DLD1 (cell line): ENCODE measurements at regions not wholly inside any gene's neighbourhood (a gene's known extent, or its start where the extent isn't known, plus 50 kb on each side); places are given as distances from the start of the nearest gene placed in this dataset.

Source experiments
- in situ Hi-C: cut with HindIII; loops from 2 replicates; pipeline ENCODE4 v1.10.0; 2017; ENCODE audit warnings: low sequenced_read_pairs

DNA sequence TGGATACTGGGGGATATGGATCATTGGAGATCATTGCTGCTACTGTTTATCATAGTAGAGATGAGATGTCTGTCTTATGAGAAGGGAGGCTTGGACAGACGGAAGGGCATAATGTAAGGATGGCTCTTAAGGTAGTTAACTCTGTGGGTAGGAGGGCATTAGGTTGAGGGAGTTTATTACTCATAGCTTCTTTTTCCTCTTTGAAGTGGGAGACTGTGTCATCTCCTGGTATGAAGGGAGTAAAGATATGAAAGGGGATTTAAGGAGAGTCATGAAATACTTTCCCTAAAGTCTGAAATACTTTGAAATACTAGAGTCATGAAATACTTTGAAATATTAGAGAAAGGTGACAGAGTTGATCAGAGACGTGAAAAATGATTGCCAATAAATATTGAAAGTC is 255.5 kb upstream of the PITX2 start:
- in situ Hi-C loops = no loop called here

GRCh38 chr4:110878956-110879355 is 256.1 kb upstream of the PITX2 start:
- in situ Hi-C loops = no loop called here

- in situ Hi-C loops = no loop called here
Observed at GRCh38 chr4:110886270-110886669, 263.4 kb upstream of the PITX2 start.

- in situ Hi-C loops = no loop called here
Observed at GRCh38 chr4:110886856-110887255, 264.0 kb upstream of the PITX2 start.

DNA sequence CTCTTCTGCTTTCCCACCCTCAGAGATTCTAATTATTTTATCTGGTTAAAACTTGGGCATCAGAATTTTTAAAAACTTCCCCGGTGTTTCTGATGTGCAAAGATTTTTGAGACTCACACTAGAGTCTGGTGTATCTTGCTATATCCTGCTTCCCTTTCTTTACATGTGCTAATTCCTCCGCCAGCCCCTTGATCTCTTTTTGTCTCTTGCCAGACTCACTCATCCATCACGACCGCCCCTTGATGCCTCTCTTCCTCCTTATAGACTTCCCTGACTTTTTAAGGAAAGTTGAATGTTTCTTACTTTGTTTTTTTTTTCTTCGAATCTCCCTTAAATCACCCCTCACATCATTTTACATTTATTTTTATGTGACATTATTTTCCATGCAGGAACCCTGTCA is 274.9 kb upstream of the PITX2 start:
- in situ Hi-C loops = no loop called here

DNA sequence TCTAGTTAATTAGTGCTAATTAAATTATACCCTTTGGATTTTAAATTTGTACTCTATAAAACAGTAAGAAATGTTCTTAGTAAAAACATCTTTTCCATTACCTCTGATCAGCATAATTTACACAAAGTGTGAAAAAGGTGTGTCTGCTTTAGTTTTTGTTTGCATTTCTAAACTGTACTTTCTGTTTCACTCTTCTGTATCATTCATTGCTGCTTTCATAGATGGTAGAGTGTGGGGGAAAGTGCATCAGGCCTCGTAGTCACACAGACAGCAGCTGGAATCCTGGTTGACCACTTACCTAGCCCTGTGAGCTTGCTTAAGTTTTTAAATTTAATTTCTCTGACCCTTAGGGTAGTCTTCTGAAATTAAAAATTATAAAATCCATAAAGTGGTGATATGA is 275.4 kb upstream of the PITX2 start:
- in situ Hi-C loops = no loop called here

DNA sequence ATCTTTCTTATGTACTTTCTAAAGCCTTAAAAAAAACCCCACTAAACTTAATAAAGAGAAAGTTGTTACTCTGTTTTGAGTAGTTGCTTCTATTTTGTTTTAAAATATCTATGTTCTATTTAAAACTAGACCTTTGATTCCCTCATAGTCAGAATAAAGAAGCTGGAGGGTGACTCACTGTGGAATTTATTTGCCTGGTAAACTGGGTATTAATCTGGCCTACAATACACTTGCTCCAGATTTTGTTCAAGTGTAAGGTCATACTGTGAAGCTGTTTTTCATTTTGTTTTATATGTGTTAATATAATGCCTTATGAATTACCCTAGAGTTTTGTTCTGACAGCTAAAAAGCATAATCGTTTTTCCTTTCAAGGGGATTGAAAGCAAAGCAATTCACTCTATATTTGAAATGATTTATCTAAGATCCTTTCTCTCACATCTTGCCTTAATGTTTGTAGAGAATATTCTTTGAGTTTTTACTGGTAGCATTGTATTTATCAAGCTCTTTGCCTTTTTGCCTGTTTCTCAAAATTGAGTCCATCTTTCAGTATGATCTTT is 277.4 kb upstream of the PITX2 start:
- in situ Hi-C loops = no loop called here

- in situ Hi-C loops = no loop called here
Observed at GRCh38 chr4:110902500-110902899, 279.6 kb upstream of the PITX2 start.

GRCh38 chr4:110904435-110905065 is 281.7 kb upstream of the PITX2 start:
- in situ Hi-C loops = no loop called here

GRCh38 chr4:110905367-110905766 is 282.5 kb upstream of the PITX2 start:
- in situ Hi-C loops = no loop called here

- in situ Hi-C loops = no loop called here
Observed at GRCh38 chr4:110907801-110908313, 285.0 kb upstream of the PITX2 start.

- in situ Hi-C loops = no loop called here
Observed at GRCh38 chr4:110914791-110915190, 291.9 kb upstream of the PITX2 start.

DNA sequence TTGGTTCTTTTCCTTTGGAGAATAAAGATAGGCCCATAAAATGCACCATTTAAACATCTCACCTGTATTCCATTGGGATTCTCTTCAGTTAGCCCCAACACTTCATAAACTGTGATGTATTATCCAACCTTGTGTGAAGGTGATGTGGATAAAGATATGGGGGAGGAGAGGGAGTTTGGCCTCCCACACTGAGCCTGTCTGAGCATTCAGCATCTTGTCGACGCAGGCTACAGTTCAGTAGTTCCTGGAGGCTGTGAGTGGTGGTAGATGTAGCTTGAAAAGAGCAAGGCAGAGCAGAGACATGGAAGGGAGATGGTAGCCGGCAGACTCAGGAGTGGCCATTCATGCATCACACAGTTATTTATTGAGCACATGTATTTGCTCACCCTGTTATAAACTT is 292.4 kb upstream of the PITX2 start:
- in situ Hi-C loops = no loop called here

DNA sequence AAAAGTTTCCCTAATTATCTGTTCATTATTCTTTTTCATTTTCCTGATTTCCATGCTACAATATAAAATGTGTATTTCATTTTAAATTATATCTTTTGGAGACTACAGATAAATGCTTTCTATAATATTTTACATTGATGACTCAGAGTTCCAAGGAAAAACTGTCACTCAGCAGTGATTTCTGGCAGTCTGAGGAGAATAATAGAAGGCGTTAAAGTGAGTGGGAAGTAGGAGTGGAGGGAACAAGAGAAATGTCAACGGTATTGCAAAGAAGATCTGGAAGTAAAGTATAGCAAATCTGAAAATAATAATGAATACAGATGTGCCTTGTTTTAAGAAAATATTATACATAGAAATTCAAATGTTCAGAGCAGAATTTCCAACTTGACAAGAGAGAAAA is 293.6 kb upstream of the PITX2 start:
- in situ Hi-C loops = no loop called here

DNA sequence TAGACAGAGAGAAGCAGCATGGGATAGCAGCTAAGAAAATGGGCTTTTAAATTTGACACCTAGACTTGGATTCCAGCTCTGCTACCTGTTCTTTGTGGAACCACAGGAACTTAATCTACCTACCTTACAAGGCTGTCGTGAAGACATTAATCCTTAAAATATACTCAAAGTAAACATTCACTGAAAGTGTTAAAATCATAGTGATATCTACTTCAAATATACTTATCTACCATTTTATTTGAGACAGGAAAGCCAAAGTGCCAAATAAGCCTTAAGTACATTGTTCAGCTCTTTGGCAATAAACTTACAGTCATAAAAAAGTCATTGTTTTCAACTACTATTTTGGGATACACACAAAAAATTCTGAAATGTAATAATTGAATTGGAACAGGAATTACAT is 295.0 kb upstream of the PITX2 start:
- in situ Hi-C loops = no loop called here

- in situ Hi-C loops = no loop called here
Observed at GRCh38 chr4:110920990-110921389, 298.1 kb upstream of the PITX2 start.

- in situ Hi-C loops = no loop called here
Observed at GRCh38 chr4:110924761-110925160, 301.9 kb upstream of the PITX2 start.

GRCh38 chr4:110926841-110927400 is 304.0 kb upstream of the PITX2 start:
- in situ Hi-C loops = no loop called here

GRCh38 chr4:110933341-110933740 is 310.5 kb upstream of the PITX2 start:
- in situ Hi-C loops = no loop called here

DNA sequence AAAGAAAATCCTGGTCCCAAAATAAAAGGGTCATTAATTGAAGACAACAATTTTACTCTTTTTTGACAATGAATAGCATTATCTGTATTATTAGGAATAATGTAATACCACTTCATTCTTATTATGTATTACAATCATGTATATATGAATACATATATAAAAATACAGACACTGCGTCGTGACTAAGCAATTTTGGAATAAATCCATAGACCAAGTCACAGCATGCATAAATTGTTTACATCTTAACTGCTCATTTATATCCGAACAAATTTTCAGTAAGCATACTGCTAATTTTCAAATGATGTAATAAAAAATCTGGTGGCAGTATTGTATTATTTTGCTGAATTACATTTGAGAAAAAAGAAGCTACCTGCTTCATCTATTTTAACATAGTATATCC is 321.6 kb upstream of the PITX2 start:
- in situ Hi-C loops = no loop called here

GRCh38 chr4:110945600-110945999 is 322.7 kb upstream of the PITX2 start:
- in situ Hi-C loops = no loop called here

DNA sequence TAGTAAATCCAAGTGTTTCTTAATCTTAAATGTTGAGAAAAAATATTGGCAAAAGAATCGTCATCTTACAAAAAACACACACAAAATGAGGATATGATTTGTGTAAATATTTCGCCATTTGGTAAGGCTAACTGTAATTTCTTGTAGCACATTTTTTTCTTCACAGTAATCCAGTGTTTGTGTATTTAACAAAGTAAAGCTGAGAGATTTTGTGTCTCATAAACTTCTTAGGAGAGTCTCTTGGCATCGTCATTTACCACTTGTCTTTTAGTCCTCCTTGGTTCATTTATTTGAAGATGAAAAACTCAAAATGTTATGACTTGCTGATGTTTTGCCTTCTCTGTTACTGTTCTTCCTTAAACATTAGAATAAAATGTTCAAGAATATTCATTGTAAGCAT is 326.7 kb upstream of the PITX2 start:
- in situ Hi-C loops = no loop called here

DNA sequence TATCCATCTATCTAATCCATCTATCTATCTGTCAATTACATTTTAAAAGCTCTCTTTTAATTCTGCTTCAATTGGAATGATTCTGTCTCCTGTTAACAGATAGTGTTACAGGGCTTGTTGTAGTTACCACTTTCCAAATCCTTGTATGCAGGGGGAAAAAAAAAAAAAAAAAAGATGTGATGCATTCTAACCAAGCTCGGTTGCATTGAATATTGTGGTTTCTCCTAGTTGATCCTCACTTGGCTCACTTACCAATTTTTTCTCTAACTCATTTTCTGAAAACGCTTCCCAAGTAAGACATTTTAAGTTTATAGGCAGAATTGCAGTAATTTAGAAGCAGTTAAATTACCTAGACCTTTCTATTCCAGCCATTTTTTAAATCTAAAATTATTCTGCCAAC is 327.9 kb upstream of the PITX2 start:
- in situ Hi-C loops = loop anchor here (25.0 kb wide), 1 partner anchor 313 kb away; no protein-coding TSS in a partner anchor
